Hematopoietic multipotent progenitor cell treated with erythropoietin and hydrocortisone succinate and interleukin-3 and kit ligand, for 4 days (in vitro differentiated cells): ENCODE measurements at regions not wholly inside any gene's neighbourhood (a gene's known extent, or its start where the extent isn't known, plus 50 kb on each side); places are given as distances from the start of the nearest gene placed in this dataset.

Experiments
- DNase-seq: peaks from one replicate; pipeline ENCODE4 v3.0.0-alpha.2; 2015

DNA sequence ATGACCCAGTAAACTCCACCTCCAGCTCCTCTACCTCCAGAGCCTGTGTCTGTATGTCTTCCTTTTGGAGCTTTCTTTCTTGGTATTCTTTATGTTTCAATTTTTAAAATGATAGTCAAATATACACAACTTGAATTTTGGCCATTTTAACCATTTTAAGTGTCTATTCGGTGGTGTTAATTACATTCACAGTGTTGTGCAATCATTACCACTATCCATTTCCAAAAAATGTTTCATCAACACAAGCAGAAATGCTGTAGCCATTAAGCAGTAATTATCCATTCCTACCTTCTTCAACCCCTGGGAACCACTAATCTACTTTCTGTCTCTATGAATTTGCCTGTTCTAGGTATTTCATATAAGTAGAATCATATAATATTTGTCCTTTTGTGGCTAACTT, 194.5 kb upstream of the TSC22D2 start:
- no peak for DNase-seq

GRCh38 chr3:150210461-150211110, 197.5 kb upstream of the TSC22D2 start:
- DNase-seq = no peak

DNA sequence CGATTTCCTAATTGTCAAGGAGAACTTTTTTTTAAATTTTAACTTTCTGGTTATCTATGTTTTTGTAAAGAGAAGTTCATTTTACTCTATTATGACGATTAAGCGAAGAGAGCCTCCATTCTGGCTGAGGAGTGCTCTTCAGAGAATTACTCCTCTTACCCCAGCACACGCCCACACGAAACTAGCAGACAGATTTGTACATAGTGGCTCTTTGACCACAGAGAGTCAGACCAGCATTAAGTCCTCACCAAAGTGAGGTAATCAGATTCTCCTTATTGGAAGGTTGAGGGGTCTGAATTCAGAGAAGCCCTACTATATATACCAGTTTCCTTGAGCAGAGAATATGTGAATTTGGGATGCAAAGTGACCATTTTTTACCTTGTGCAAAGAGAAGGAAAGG, 204.8 kb upstream of the TSC22D2 start:
- DNase-seq = no peak

DNA sequence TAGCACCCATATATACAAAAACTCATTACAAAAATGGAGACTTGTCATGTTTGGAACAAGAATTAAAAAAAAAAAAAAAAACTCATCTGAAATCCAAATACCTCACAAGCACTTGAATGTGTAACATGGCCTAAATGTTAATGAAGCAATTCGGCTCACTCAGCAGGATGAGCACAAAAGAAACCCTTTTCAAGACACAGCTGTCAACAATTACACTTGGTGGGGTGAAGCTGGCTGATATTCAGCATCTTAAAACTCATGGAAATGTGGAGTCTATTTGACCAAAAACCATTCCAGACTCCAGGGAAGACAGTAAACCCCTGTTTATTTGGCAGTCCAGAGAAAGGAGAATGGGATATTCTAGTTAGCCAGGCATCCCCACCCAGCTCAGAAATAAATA, 205.4 kb upstream of the TSC22D2 start:
- DNase-seq = no peak

- DNase-seq = no peak
Measured at GRCh38 chr3:150194957-150195356, 213.1 kb upstream of the TSC22D2 start.

- DNase-seq = no peak
Measured at GRCh38 chr3:150194513-150194912, 213.6 kb upstream of the TSC22D2 start.

DNA sequence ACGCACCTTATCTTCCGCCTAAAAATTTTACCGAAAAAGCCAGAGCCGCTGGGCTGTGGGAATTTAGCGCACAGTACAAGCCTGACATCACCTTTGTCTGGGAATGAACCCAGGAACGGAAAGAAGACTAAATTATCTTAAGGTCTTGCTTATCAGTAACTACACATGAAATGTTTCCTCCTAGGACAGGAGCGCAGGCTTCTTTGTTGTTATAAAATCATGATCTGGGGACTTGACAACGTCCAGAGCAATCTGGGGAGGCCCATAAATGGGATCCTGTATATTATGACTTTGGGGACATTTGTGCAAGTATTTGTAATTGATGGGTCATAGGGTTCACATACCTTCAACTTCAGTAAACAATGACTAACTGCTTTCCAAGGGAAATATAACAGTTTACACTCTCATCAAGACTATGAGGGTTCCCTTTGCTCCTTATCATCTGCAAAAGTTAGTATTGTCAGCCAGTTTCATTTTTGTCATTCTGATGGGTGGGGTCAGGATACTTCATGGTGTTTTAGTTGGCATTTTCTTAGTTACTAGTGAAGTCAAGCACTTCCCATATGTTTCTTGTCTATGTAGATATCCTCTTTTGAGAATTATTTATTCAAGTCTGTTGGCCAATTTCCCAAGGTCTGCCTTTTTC, 213.9 kb upstream of the PFN2 start:
- no peak for DNase-seq

- DNase-seq = peak; percentile 85
Measured at GRCh38 chr3:150183678-150184425, 213.2 kb upstream of the PFN2 start.

DNA sequence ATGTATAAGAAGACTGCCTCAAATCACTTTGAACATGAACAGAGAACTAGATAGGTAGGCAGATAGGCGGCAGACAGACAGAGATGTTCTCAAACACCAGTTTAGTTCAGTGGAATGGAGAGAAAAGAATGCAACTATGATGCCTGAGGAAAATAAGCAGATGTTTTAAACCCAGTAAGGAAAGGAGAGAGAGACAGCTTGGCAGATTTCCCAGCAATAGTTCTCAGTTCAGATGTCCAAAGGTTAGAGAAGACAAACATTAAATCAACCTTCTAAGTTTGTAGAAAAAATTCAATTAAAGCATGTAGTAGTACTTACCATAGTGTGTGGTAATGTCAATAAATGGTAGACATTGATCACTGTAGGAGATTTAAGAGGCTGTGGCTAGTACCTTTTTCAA, 209.6 kb upstream of the PFN2 start:
- no peak for DNase-seq

DNA sequence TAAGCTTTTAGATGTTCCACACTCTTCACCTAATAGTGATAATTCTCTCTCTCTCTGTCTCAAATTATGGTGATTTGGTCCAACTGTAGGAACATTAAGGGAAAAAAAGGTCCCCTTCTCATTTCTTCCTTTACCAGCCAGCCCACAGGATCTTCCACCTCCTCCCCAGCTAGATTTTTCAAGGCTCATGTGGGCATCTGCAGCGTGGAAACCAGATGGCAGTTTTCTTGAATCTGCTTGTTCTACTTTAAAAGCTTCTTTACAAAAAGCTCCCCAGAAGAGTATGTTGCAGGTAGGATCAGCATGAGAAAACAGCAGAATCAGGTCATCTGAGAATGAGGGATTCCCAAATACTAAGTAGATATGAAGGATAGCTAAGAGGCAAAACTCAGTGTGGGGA, 208.6 kb upstream of the PFN2 start:
- no peak for DNase-seq

DNA sequence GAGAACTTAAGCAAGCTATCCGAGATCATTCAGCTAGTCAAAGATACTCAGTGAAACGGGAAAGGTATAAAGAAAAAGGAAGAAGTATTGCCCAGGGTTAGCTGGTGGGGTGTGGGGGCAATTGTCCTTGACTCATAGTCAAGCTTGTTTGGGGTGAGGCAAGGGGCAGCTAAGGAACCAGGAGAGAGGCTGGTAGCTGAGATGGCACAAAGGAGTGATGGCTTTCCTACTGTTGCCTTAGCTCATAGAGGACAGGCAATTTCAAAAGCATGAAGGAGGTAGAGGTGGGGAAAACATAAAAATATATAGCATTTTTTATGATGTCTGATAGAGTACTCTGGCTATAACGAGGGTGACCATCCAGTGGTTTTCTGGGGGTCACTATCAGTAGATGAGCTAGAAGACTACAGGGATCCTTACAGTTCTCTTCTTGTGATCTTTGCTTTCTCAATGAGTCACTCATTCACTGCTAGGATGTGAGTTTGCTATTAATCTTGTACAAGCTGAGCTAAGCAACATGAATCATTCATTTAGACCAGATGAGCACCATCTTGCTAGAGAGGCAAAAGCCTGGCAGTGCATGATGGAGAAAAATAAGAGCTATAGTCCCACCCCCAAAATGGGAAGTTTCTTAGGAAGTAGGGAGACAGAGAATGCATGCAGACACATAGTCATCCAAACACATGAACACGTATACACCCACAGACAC, 207.1 kb upstream of the PFN2 start:
- DNase-seq = no peak

GRCh38 chr3:150174179-150174578, 203.5 kb upstream of the PFN2 start:
- no peak for DNase-seq

- DNase-seq = no peak
Measured at GRCh38 chr3:150172356-150172755, 201.7 kb upstream of the PFN2 start.

GRCh38 chr3:150170852-150171520, 200.3 kb upstream of the PFN2 start:
- no peak for DNase-seq

- peak; percentile 40 for DNase-seq
Measured at GRCh38 chr3:150169330-150169940, 198.7 kb upstream of the PFN2 start.

GRCh38 chr3:150168698-150169097, 198.0 kb upstream of the PFN2 start:
- DNase-seq = peak; percentile 72

DNA sequence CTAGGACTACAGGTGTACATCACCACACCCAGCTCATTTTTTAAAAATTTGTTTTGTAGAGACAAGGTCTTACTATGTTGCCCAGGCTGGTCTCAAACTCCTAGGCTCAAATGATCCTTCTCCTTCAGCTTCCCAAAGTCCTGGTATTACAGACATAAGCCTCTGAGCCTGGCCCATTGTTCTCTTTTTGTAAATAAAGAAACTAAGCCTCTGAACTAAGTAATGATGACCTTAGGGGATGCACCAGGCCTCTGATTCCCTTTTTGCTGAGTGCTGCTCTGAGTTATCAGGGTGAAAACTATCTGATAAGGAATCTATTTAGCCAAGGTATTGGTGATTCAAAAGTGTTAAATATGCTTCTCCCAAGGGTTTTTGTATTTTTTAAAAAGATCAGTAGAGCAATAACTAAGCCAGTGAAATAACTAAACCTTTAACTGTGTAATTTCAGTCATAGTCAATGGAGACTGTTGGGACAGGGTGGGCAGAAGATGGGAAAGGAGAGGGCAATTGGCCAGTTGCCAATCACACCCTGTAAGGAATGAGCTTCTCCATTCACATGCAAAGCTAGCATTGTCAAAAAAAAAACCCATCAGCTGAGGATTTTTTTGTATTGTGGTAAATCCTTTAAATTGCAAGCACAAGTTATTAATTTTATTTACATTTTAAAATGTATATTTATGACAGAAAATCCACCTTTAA, 194.8 kb upstream of the PFN2 start:
- DNase-seq = no peak

- DNase-seq = no peak
Measured at GRCh38 chr3:150161011-150161410, 190.3 kb upstream of the PFN2 start.

DNA sequence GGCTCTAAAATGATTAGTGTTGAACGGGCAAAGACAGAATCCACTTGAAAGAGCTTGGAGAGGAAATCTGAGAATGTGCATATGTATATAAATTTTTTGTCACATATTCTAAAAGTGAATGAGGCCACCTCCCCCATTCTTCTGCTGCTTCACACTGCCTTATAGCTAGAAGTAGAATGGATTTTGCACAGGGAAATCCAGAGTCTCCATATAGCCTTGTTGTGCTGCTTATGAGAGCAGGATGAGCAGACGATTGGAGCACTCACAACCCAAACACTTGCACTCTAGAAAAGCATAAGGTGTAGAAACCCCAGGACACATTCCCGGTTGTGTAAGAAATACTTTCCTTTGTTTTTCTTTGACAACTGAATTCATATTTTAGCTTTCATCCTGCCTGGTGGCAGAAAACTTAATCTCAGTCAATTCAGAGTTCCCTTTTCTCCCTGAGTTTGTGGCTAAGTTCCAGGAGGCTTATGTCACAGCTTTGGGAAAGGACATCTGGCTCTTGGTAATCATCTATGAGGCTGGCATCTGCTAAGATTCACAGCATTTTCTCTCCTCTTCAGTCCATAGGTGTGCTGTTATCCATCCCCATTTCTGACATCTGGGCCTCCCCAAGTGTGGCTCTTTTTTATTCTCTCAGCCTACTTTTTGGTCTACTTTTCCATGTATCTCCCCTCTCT, 188.4 kb upstream of the PFN2 start:
- no peak for DNase-seq

GRCh38 chr3:150152567-150152966, 181.9 kb upstream of the PFN2 start:
- no peak for DNase-seq

- DNase-seq = no peak
Measured at GRCh38 chr3:150150633-150151032, 179.9 kb upstream of the PFN2 start.
